ENCODE measurements at regions not wholly inside any gene's neighbourhood (a gene's known extent, or its start where the extent isn't known, plus 50 kb on each side); places are given as distances from the start of the nearest gene placed in this dataset.

GRCh38 chr13:34647379-34648150, 294.5 kb upstream of the NBEA start:
- no peak for DNase-seq

GRCh38 chr13:34654203-34654602, 287.9 kb upstream of the NBEA start:
- DNase-seq = no peak

- no peak for DNase-seq
Measured at GRCh38 chr13:34654647-34655046, 287.4 kb upstream of the NBEA start.

- no peak for DNase-seq
Measured at GRCh38 chr13:34655554-34655953, 286.5 kb upstream of the NBEA start.

- no peak for DNase-seq
Measured at GRCh38 chr13:34657716-34658115, 284.4 kb upstream of the NBEA start.

GRCh38 chr13:34667286-34668218, 274.5 kb upstream of the NBEA start:
- no peak for DNase-seq

- DNase-seq = no peak
Measured at GRCh38 chr13:34671137-34671536, 270.9 kb upstream of the NBEA start.

GRCh38 chr13:34672631-34673030, 269.4 kb upstream of the NBEA start:
- no peak for DNase-seq

- DNase-seq = no peak
Measured at GRCh38 chr13:34675626-34676025, 266.4 kb upstream of the NBEA start.

GRCh38 chr13:34678154-34678553, 263.9 kb upstream of the NBEA start:
- DNase-seq = no peak

GRCh38 chr13:34681405-34681955, 260.6 kb upstream of the NBEA start:
- no peak for DNase-seq

GRCh38 chr13:34695063-34695462, 247.0 kb upstream of the NBEA start:
- no peak for DNase-seq

- DNase-seq = no peak
Measured at GRCh38 chr13:34696296-34696695, 245.8 kb upstream of the NBEA start.

GRCh38 chr13:34696741-34697140, 245.3 kb upstream of the NBEA start:
- DNase-seq = no peak

GRCh38 chr13:34698945-34699344, 243.1 kb upstream of the NBEA start:
- DNase-seq = no peak

GRCh38 chr13:34700155-34700554, 241.9 kb upstream of the NBEA start:
- DNase-seq = no peak

- DNase-seq = no peak
Measured at GRCh38 chr13:34701919-34702318, 240.2 kb upstream of the NBEA start.

GRCh38 chr13:34708566-34709313, 233.3 kb upstream of the NBEA start:
- no peak for DNase-seq

- DNase-seq = no peak
Measured at GRCh38 chr13:34719060-34719875, 222.8 kb upstream of the NBEA start.

- DNase-seq = no peak
Measured at GRCh38 chr13:34720618-34721017, 221.5 kb upstream of the NBEA start.

GRCh38 chr13:34721631-34722595, 220.2 kb upstream of the NBEA start:
- no peak for DNase-seq
